PC-3 (cell line): ENCODE measurements at regions not wholly inside any gene's neighbourhood (a gene's known extent, or its start where the extent isn't known, plus 50 kb on each side); places are given as distances from the start of the nearest gene placed in this dataset.

Experiments used
- ATAC-seq: fragments of 200-7000 bp; cut with Tn5 transposase; 2 replicates; pipeline ENCODE4 v1.9.1; 2020; ENCODE audit warnings: mild to moderate bottlenecking, moderate library complexity
- BruUV-seq: library from RNA; stranded (reverse); fragments of 400-500 nt; replicated peaks from 2 replicates; lab custom pipeline; 2021; lab: Mats Ljungman, UMichigan
- CTCF ChIA-PET: fragments of 300-600 bp; sonication (Branson Sonifier 250); formaldehyde crosslinking; loops from one replicate; lab custom pipeline; 2022; ENCODE audit warnings: antibody characterized with exemption; lab: Charles Lee
- POLR2A ChIA-PET: fragments of 300-600 bp; sonication (Branson Sonifier 250); formaldehyde crosslinking; loops from one replicate; lab custom pipeline; 2022; ENCODE audit warnings: antibody characterized with exemption; ENCODE audit not compliant: unreplicated experiment; lab: Charles Lee
- DNase-seq: peaks from one replicate; pipeline ENCODE4 v3.0.0-alpha.2; 2015
- H2AFZ ChIP-seq: fragments of 300-600 bp; sonication (generic); 2 replicates; pipeline ENCODE4 v1.6.0; 2016; ENCODE audit warnings: antibody characterized with exemption, low read length
- H3F3A ChIP-seq: fragments of 300-600 bp; sonication (generic); one replicate; pipeline ENCODE4 v1.6.0; 2017; ENCODE audit warnings: antibody characterized with exemption, low read length, control low read depth, mild to moderate bottlenecking; ENCODE audit not compliant: unreplicated experiment
- H3K27ac ChIP-seq: fragments of 300-600 bp; sonication (generic); 2 replicates; pipeline ENCODE4 v1.5.1; 2016; ENCODE audit warnings: mild to moderate bottlenecking, low read length
- H3K27me3 ChIP-seq: fragments of 300-600 bp; sonication (generic); 2 replicates; pipeline ENCODE4 v1.6.1; 2016; ENCODE audit warnings: low read length, mixed read lengths
- H3K36me3 ChIP-seq: fragments of 300-600 bp; sonication (generic); 2 replicates; pipeline ENCODE4 v1.6.1; 2016; ENCODE audit warnings: low read depth, mixed run types, low read length, mixed read lengths
- H3K4me1 ChIP-seq: fragments of 300-600 bp; sonication (generic); 2 replicates; pipeline ENCODE4 v1.5.1; 2016; ENCODE audit warnings: low read length; ENCODE audit not compliant: insufficient read depth
- H3K4me2 ChIP-seq: fragments of 300-600 bp; sonication (generic); 2 replicates; pipeline ENCODE4 v1.6.0; 2016; ENCODE audit warnings: low read length
- H3K4me3 ChIP-seq: fragments of 300-600 bp; sonication (generic); 2 replicates; pipeline ENCODE4 v1.5.1; 2016; ENCODE audit warnings: mild to moderate bottlenecking, low read length, mixed read lengths
- H3K79me2 ChIP-seq: fragments of 300-600 bp; sonication (generic); 2 replicates; pipeline ENCODE4 v1.6.1; 2017; ENCODE audit warnings: low read length, mixed read lengths
- H3K9ac ChIP-seq: fragments of 300-600 bp; sonication (generic); 2 replicates; pipeline ENCODE4 v1.6.0; 2016; ENCODE audit warnings: mild to moderate bottlenecking, low read length
- H3K9me2 ChIP-seq: fragments of 300-600 bp; sonication (generic); replicated peaks from 2 replicates; pipeline ENCODE4 v1.6.1; 2016; ENCODE audit warnings: mixed run types, low read length, mixed read lengths
- H3K9me3 ChIP-seq: fragments of 300-600 bp; sonication (generic); 2 replicates; pipeline ENCODE4 v1.6.1; 2016; ENCODE audit warnings: low read length, mixed read lengths
- H4K20me1 ChIP-seq: fragments of 300-600 bp; sonication (generic); 2 replicates; pipeline ENCODE4 v1.6.1; 2016; ENCODE audit warnings: low read length, mixed read lengths
- CTCF ChIP-seq: fragments of 300-600 bp; sonication (generic); conservative IDR thresholded peaks from 2 replicates; pipeline ENCODE4 v1.5.1; 2017; ENCODE audit warnings: antibody characterized with exemption, low read depth, mild to moderate bottlenecking, low read length
- EZH2 ChIP-seq: fragments of 300-600 bp; sonication (generic); IDR thresholded peaks from one replicate; pipeline ENCODE4 v1.6.1; 2017; ENCODE audit warnings: antibody characterized with exemption, mild to moderate bottlenecking, low read length; ENCODE audit not compliant: unreplicated experiment
- EZH2phosphoT487 ChIP-seq: fragments of 300-600 bp; sonication (generic); IDR thresholded peaks from 2 replicates; pipeline ENCODE4 v1.6.1; 2018; ENCODE audit warnings: mild to moderate bottlenecking, antibody characterized with exemption, low read length, borderline replicate concordance
- intact Hi-C: fragments of 100-400 bp; cut with micrococcal nuclease; formaldehyde crosslinking; loops from 2 replicates; pipeline ENCODE4 v1.9.0; 2023

- Histone ChIP-seq H3K27me3 (no peaks in the 10 kb centered on the region), H4K20me1 (0 out of 2 replicates have a peak, but pooled peaks cover 2% of the 10 kb centered on the region), H3K36me3 (no peaks in the 10 kb centered on the region; the same call in 1 of the 2 replicates), H3K4me1 (no peaks in the 10 kb centered on the region), H3K4me3 (no peak overlapping the region), H3F3A (no peaks in the 10 kb centered on the region), H3K27ac (no peak overlapping the region), H3K9me2 (no peaks in the 10 kb centered on the region), H3K4me2 (no peak overlapping the region), H3K79me2 (no peaks in the 10 kb centered on the region; the same call in 1 of the 2 replicates), H3K9ac (no peak overlapping the region), H3K9me3 (no peaks in the 10 kb centered on the region), H2AFZ (no peak overlapping the region)
- no peak for ATAC-seq
- BruUV-seq, result no TSS peak
- no peak for DNase-seq
- intact Hi-C loops, result no loop called here
- CTCF ChIA-PET, result no interaction called here
- TF ChIP-seq CTCF (no peak), EZH2phosphoT487 (no peak), EZH2 (no peak)
- POLR2A ChIA-PET, result no interaction called here
Observed at GRCh38 chr3:159208050-159208449, 406.2 kb downstream of the MFSD1 start.

GRCh38 chr3:159209459-159209858 is 407.6 kb downstream of the MFSD1 start:
- ChIA-PET POLR2A (no interaction called here), CTCF (no interaction called here)
- no TSS peak for BruUV-seq
- Histone ChIP-seq H3K27me3 (no peaks in the 10 kb centered on the region), H3K27ac (no peak overlapping the region), H3K4me3 (no peak overlapping the region), H3K79me2 (no peaks in the 10 kb centered on the region), H3K4me2 (no peak overlapping the region), H3K36me3 (no peaks in the 10 kb centered on the region; the same call in 1 of the 2 replicates), H3K4me1 (no peaks in the 10 kb centered on the region), H3K9me2 (no peaks in the 10 kb centered on the region), H3F3A (no peaks in the 10 kb centered on the region), H2AFZ (no peak overlapping the region), H3K9ac (no peak overlapping the region), H4K20me1 (no peaks in the 10 kb centered on the region), H3K9me3 (no peaks in the 10 kb centered on the region)
- ATAC-seq (no peak), DNase-seq (no peak)
- intact Hi-C loops, result no loop called here
- TF ChIP-seq EZH2 (no peak), CTCF (no peak), EZH2phosphoT487 (no peak)

- Histone ChIP-seq H3K9ac (no peak overlapping the region), H3K9me3 (no peaks in the 10 kb centered on the region), H3K4me1 (no peaks in the 10 kb centered on the region), H3K4me2 (no peak overlapping the region), H2AFZ (no peak overlapping the region), H3K9me2 (no peaks in the 10 kb centered on the region), H3K4me3 (no peak overlapping the region), H3K79me2 (no peaks in the 10 kb centered on the region), H3K27ac (no peak overlapping the region), H3K36me3 (no peaks in the 10 kb centered on the region; the same call in 1 of the 2 replicates), H4K20me1 (no peaks in the 10 kb centered on the region), H3F3A (no peaks in the 10 kb centered on the region), H3K27me3 (no peaks in the 10 kb centered on the region)
- BruUV-seq, result no TSS peak
- DNase-seq (no peak), ATAC-seq (no peak)
- POLR2A ChIA-PET, result no interaction called here
- intact Hi-C loops, result no loop called here
- TF ChIP-seq CTCF (no peak), EZH2 (no peak), EZH2phosphoT487 (no peak)
- CTCF ChIA-PET, result no interaction called here
Observed at GRCh38 chr3:159210336-159210735, 408.5 kb downstream of the MFSD1 start.
